Stimulated activated CD4-positive, alpha-beta T cell treated with anti-CD3 and anti-CD28 coated beads, Interleukin-4, amount 100 ng/mL, for 1 hour (primary cell): ENCODE measurements at regions not wholly inside any gene's neighbourhood (a gene's known extent, or its start where the extent isn't known, plus 50 kb on each side); places are given as distances from the start of the nearest gene placed in this dataset.
"Not testable (repeated sequence)": the region's sequence is repeated elsewhere in the genome, so short reads cannot be mapped to it uniquely, and the experiment has no call there.

ENCODE experiments used
- DNase-seq: peaks from one replicate; pipeline ENCODE4 v3.0.0-alpha.2; 2020

- no peak for DNase-seq
Observed at GRCh38 chr1:143691971-143692529, 279.7 kb downstream of the FAM72C start.

DNA sequence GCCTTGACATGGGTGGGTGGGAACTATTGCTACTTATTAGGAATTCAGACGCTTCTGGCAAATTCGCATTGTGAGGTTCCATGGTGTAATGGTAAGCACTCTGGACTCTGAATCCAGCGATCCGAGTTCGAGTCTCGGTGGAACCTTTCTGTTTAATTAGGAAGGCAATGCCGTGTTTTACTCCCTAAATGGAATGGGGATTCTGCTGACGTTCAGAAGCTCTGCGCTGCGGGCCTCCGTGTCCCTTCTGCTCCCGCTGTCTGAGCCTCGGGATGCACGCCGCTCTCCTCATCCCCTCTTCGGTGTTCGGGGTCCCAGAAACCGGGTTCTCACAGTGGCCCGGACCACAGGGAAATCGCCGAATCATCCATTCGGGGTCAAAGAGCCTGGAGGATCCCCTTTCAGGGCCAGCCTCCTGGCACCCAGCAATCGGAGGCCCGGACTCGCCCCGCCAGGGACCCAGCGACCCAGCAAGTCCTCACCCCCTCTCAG is 280.3 kb downstream of the FAM72C start:
- no peak for DNase-seq

DNA sequence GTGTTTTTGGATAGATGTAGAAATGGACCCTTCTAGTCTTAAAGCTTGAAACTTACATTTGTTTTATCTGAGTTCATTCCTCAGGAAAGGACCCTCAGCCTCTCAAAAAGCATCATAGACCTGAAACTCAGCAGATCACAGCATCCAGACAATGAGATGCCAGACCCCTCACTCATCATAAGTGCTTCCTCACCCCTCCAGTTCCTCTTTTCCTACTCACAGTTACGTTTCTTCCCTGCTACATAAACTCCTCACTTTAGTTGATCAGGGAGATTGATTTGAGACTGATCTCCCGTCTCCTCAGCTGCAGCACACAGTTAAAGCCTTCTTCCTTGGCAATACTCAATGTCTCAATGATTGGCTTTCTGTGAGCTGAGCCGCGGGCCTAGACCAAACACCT is 282.0 kb downstream of the FAM72C start:
- DNase-seq: no peak

- DNase-seq: no peak
Observed at GRCh38 chr1:143680304-143680703, 291.5 kb downstream of the FAM72C start.

GRCh38 chr1:143672983-143673382 is 298.8 kb downstream of the FAM72C start:
- DNase-seq: no peak

DNA sequence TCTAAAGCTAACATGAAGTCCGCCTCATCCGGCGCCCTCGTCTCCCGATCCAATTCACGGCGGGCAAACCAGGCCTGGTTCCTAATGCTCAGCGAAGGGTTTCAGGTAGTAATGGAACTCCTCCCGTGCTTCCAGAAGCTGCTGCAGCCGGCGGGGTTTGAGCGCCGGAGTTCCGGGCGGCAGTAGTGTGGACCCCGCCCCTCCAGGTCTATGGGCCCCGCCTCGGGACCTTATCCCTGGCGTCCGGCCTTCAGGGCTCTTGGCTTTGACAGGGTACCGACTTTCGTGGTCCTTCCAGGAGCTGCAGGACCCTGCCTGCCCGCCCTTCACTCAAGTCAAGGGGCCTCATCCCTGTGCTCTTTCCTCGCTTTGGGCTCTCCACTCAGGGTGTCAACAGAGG is 304.1 kb downstream of the FAM72C start:
- DNase-seq: no peak

GRCh38 chr1:143666851-143667250 is 304.9 kb downstream of the FAM72C start:
- DNase-seq: no peak

DNA sequence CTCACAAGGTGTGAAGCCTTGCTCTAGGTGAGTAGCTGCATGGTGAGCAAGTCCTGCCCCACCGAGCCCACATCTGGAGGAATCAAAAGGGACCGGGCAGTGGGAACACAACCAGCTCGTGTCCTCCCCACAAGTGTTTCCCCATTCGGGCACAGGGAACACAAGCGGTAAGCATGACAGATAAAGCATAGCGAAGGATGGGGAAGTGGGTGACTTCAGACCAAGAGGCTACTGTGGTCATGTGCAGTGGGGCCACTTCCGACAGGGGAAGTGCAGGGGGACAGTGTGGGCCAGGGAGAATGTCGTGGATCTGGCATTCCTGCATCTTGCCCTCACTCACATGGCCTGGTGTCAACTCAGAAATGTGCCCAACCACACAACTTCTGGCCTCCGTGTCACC is 306.2 kb downstream of the FAM72C start:
- no peak for DNase-seq

- DNase-seq: not testable (repeated sequence)
Observed at GRCh38 chr1:143663056-143663455, 308.7 kb downstream of the FAM72C start.

DNA sequence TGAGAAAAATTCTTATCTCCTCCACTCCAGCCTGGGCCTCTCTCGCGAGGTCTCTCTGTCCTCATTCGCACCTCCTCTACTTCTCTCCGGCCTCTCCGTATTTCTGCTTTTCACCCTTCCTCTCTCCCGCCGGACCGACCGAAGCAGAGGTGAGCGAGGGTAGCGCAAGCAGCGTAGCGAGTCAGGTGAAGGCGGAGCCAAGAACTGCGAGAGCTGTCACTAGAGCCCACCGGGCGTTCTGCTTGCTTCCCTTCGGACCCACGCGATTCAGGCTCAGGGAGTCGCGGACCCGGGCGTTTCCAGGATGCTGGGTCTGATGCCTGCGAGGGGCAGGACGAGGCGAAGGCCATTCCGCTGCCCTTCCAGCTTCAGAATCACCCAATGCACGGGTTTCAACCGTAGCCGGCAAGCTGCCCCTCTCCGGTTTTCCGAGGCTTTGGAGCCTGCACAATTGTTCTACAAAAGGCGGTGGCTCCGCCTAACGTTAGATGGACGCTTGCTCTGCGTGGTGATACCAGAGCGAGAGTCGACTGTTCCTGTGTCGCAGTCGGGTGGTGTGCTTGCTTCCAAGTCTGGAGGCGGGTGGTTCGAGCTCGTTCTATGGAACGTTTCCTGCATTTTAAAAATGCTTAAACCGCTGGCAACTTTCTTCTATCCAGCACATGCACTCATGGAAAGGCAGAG is 310.2 kb downstream of the FAM72C start:
- no peak for DNase-seq

GRCh38 chr1:143660354-143660941 is 311.3 kb downstream of the FAM72C start:
- no peak for DNase-seq

- DNase-seq: no peak
Observed at GRCh38 chr1:143653429-143653802, 318.4 kb downstream of the FAM72C start.

- DNase-seq: no peak
Observed at GRCh38 chr1:143652744-143653428, 318.9 kb downstream of the FAM72C start.

DNA sequence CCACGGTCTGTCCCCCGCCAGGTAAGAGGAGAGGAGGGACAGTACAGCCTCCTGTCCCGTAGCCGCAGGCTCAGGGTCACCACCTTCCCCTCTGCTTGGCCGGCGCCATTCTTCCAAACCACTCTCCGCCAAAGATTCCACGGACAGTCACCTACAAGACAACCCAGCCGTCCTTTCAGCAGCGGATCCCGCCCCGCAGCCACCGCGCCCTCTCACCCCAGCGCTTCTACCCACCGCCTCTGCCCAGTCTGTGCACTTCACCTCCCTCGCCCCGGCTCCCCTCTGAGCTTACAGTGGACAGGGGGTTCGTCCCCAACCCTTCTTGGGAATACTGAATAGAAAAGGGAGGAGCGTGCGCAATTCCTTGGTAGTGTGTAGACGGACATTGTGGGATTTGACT is 319.6 kb downstream of the FAM72C start:
- no peak for DNase-seq

DNA sequence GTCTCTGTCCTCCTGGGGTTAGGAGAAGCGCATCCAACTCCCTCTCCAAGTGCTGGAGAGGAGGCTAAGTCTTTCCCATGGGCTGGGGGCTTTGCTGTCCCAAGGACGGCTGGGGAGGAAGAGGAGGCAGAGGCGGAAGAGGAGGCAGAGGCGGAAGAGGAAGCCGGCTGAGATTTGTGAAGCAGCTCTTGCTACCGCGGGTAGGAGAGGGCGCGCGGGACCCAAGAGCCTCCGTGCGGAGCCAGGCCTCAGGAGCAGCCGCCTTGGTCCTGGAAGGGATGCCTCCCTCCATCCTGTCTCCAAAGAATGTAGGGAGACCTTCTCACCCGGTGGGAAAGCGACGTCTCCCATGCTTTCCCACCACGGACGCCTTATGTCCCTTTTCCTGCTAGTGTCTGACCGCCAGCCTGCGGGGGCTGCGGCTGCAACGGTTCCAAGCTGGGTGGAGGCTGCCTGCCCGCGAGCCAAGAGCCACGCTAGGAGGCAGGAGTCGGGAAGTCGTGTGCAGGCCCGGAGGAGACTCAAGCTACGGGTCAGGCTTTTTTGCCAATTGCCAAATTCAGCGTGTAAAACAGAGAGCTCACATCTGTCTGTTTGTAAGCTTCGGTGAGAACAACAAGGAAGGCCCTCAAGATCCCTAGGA is 320.3 kb downstream of the FAM72C start:
- DNase-seq: no peak

GRCh38 chr1:143644035-143644434 is 327.8 kb downstream of the FAM72C start:
- DNase-seq: not testable (repeated sequence)

- no peak for DNase-seq
Observed at GRCh38 chr1:143643148-143643885, 328.5 kb downstream of the FAM72C start.

- DNase-seq: no peak
Observed at GRCh38 chr1:143625886-143626285, 345.9 kb downstream of the FAM72C start.

- no peak for DNase-seq
Observed at GRCh38 chr1:143619851-143620250, 351.9 kb downstream of the FAM72C start.

- no peak for DNase-seq
Observed at GRCh38 chr1:143611159-143611558, 360.6 kb downstream of the FAM72C start.

- DNase-seq: no peak
Observed at GRCh38 chr1:143610196-143610595, 361.6 kb downstream of the FAM72C start.

DNA sequence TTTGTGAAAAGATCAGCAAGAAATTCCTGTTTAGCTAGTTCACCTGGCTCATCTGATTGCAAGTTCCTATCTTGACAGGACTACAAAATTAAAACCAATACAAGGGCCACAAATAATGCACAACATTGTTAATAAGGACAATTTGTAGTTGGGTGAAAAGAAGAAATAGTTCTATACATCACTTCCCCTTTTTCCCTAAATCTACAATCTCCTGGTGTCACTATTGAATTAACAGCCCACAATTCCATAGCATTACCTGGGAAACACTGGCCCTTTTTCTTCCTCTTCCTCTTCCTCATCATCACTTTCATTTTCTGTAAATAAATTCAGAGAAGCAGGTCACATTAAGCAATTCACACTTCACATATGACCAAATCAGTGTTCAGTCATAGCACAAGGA is 366.9 kb downstream of the FAM72C start:
- no peak for DNase-seq

DNA sequence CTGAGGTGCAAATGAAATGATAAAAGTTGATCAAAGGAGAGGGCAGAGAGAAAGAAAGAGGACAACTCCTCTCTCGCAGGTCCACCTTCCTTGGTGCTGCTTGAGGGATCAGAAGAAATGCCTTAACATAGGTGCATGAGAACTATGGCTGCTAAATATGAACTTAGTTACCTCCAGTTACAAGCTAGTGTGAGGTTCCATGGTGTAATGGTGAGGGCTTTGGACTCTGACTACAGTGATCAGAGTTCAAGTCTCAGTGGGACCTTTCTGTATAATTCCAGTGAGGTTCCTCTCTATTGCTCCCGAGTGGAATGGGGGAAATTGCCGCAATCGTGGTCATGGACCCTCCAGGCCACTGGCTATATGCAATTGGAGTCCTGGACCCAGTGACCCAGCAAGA is 387.3 kb downstream of the FAM72C start:
- DNase-seq: no peak
